Fibroblast of skin of right quadriceps (primary cell): ENCODE measurements at regions not wholly inside any gene's neighbourhood (a gene's known extent, or its start where the extent isn't known, plus 50 kb on each side); places are given as distances from the start of the nearest gene placed in this dataset.

Source experiments
- DNase-seq: peaks from one replicate; pipeline ENCODE4 v3.0.0-alpha.2; 2013

DNA sequence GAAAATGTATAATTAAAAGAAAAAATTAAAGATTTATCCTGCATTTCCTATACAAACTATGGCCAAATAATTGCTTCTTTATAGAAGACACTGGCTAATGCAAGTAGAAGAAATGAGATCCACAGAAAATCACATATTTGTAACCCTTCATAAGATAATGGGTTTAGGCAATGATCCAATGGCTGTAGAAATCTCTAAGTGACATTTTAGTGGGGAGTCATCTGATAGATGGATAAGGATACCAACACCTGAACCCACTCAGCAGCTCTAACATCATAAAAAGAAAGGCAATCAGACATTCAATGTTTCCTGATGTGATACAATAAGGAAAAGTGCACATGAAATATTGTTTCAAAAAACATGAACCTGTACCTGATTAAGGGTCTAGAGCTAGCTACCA lies 297.5 kb downstream of the CXCL12 start:
- no peak for DNase-seq

- no peak for DNase-seq
Measured at GRCh38 chr10:44083719-44084400, 301.0 kb downstream of the CXCL12 start.

GRCh38 chr10:44071479-44071878 lies 313.4 kb downstream of the CXCL12 start:
- DNase-seq, result peak; percentile 91

DNA sequence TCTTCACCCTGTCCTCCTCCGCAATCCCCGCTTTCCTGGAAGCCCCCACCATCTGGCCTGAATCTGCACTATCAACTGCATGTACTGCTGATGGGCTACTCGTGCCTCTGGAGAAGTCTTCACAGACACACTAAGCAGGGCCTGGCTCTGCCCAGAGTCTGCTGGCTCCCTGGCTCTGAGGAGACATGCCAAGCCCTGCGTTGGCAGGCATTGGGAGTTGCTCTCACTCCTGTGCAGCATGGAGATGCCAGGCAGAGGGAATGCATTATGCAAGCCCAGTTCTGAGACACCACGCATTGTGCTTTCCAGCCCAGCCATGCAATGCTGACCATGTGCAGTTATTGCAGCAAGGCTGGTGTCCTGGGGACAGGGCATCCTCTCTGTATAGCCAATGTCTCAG lies 314.6 kb downstream of the CXCL12 start:
- DNase-seq, result no peak

DNA sequence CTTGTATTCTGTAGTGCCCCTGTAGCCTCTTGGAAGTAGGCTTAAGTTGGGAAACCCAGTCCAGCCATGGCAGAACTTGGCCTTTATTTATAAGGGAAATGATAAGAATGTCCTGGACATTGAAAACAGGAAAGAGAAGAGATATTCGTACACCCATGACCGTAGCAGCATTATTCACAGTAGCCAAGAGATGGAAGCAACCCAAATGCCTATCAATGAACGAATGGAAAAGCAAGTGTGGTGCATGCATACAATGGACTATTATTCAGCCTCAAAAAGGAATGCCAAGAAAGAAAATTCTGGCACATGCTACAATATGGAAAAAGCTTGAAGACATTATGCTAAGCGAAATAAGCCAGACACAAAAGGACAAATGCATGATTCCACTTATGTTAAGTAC lies 315.3 kb downstream of the CXCL12 start:
- DNase-seq, result no peak

- no peak for DNase-seq
Measured at GRCh38 chr10:44068716-44069482, 316.0 kb downstream of the CXCL12 start.

DNA sequence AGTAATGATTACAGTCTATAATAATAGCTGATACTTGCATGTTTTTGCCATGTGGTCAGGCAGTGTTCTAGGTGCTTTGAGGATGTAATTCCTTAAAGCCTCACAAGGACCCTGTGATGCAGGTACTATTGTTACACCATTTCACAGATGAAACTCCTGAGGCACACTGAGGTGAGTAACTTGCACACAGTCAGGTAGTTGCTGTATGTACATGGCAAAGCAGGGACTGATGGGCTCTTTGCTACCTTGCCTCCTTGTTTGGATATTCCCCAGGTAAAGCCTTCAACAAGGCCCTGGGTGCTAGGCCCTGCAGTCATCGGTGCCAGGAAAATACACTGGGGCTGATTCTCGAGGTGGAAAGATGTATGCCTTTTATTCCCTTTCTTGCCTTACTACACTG lies 317.5 kb downstream of the CXCL12 start:
- no peak for DNase-seq

- DNase-seq, result peak; percentile 46
Measured at GRCh38 chr10:44066527-44067255, 318.2 kb downstream of the CXCL12 start.

- no peak for DNase-seq
Measured at GRCh38 chr10:44065788-44066526, 318.9 kb downstream of the CXCL12 start.

DNA sequence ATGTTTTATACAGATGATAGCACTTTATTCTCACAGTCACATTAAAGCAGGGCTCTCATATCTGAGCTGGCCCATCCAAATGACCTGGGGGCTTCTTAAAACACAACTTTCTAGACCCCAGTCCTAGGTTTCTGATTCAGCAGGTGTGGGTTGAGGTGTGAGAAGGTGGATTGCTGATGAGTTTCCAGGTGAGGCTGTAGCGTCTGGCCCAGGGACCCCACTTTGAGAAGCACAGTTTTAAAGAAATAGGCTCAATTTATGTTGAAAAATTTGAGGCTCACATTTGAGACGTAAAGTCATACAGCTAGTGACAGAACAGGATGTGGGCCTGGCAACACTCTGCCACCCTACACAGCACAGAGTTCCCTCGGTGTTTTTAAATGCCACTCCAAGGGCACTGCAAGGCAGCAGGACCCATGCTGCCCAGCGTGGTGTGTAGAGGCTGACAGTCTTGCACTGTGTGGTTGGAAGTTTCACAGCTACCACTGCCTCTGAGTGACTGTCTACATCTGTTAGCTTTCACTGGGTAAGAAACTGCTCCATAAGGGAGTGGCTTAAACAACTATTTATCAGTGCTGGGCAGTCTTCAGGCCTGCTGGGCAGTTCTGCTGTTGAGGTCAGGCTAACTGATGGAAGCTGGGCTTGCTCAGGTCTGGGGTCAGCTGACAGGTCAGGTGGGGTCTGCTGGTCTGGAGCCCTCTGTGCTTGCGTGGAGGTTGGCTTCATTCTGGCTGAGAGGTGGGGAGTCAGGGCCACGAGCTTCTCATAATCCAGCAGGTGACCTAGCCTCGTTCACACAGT lies 319.7 kb downstream of the CXCL12 start:
- no peak for DNase-seq

DNA sequence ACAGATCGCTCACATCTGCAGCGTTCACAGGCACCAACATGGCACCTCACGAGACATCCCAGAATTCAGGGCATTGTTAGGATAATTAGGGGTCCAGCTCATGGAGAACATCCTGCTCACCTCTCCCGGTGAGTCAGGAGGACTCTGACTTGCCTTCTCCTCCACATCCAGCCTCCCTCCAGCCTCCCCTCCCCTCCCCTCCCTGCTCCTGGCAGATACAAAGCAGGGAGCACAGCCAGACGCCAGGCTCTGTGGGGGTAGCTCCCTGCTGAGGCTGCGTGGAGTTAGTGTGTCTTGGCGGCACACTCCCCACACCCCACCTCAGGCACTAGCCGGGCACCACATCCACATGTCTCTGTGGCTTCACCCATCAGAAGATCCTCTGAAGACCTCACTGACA lies 320.6 kb downstream of the CXCL12 start:
- DNase-seq, result no peak

GRCh38 chr10:44063686-44064085 lies 321.2 kb downstream of the CXCL12 start:
- no peak for DNase-seq

DNA sequence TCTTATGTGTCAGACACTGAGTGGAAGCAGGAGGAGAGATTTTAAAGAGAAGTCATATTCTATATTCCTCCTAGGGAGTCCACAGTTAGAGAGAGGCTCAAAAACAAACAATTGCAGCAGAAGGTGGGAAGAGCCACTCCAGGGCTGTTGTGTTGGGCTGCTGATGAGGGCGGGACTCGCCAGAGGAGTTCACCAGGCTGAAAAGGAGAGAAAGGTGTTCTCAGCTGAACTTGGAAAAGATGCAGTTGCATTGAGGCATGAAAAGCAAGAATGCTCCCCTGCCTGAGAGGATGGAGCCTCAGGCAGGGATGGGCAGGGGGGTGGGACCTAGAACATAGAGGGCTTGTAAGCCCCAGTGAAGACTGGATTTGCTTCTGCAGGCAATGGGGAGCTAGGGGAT lies 324.2 kb downstream of the CXCL12 start:
- no peak for DNase-seq

GRCh38 chr10:44060221-44060620 lies 324.7 kb downstream of the CXCL12 start:
- DNase-seq, result peak; percentile 25

- no peak for DNase-seq
Measured at GRCh38 chr10:44058259-44058658, 326.6 kb downstream of the CXCL12 start.

DNA sequence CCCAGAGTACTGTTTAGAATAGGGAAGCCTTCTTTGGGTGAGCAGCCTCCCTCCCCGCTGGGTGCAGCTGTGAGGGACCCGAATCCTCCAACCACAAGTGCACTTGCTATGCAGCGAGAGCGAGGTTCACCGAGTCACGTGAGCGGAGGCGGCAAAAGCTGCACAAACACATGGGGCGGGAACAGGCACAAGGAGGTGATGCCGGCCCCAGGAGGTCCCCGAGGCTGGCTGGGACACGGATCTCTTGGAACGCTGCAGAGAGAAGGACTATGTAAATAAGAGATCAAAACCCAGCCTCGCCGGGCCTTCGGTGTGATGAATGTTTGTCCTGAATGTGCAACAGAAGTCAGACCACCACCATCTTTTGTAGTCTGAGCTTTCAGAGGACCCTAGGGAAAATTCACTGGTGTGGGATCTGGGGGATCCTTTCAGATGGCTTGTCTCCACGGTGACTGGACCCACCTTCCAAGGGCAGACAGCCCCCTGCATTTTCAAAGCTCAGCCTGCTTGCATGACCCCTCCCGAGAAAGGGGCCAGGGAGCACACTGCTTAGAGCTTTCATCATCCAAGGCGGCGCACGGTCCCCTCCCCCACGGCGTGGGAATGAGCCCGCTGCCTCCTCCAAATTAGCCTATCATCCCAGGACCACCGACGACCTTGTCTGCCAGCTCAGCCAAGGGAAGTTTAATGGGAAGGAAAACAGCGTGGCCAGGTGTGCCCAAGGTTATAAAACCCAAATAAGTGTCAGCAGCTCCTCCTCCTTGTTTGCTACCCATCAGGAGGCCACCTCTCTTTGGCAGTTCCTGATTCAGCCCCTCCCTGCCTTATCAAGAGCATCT lies 327.7 kb downstream of the CXCL12 start:
- no peak for DNase-seq

DNA sequence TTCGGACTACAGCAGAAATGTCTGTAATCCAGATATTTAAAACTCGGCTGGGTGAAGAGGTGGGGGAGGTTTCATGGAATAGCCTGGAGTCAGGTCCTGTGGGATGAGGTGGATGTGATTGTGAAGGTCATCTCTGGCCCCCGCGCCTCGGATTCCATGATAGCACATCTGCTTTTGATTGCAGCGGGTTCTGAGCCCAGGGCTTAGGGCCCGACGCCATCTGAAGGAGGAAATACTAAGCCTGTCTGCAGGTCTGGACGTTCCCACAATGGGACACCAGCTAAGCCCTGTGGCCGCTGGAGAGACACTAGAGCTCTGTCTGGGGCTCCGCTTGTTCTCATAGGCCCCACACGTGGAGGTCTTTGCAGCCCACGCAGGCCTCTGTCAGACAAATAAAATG lies 328.7 kb downstream of the CXCL12 start:
- no peak for DNase-seq

GRCh38 chr10:44054046-44054445 lies 330.9 kb downstream of the CXCL12 start:
- no peak for DNase-seq

DNA sequence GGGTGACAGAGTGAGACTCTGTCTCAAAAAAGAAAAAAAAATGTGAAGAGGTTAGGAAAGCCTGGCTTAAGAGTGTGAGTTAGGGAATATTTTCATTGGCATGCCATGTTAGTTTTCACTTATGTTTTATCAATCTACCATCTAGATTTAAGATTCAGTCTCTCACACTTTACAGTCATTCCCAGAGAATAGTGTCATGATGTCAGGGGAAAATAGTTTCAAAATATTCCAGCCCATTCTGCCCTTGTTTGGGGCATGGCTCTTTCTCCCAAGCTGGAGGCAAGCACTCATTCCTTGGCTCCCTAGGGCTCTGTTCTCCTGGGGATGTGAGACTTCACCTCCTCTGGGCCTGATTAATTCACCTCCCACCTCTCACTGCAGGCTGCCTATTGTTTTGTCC lies 331.5 kb downstream of the CXCL12 start:
- no peak for DNase-seq

GRCh38 chr10:44051584-44052385 lies 333.1 kb downstream of the CXCL12 start:
- DNase-seq, result peak; percentile 90

- no peak for DNase-seq
Measured at GRCh38 chr10:44051091-44051490, 333.8 kb downstream of the CXCL12 start.
